SK-N-SH treated with all-trans-retinoic acid at 6 μM for 48 hours (cell line): ENCODE measurements at regions not wholly inside any gene's neighbourhood (a gene's known extent, or its start where the extent isn't known, plus 50 kb on each side); places are given as distances from the start of the nearest gene placed in this dataset.

Experiments used
- ARNTL ChIP-seq: fragments of 450-650 bp; formaldehyde crosslinking; IDR thresholded peaks from 2 replicates; pipeline ENCODE4 v1.5.0; 2020; ENCODE audit warnings: low read depth, mild to moderate bottlenecking, moderate library complexity, borderline replicate concordance
- CREB5 ChIP-seq: fragments of 250-450 bp; sonication (Bioruptor Pico); IDR thresholded peaks from 2 replicates; pipeline ENCODE4 v1.5.1; 2020; ENCODE audit warnings: low read depth, mild to moderate bottlenecking, moderate library complexity
- PPARA ChIP-seq: fragments of 250-450 bp; sonication (Bioruptor Pico); IDR thresholded peaks from 2 replicates; pipeline ENCODE4 v1.5.0; 2020; ENCODE audit warnings: mild to moderate bottlenecking, borderline replicate concordance
- ZC3H10 ChIP-seq: fragments of 250-450 bp; sonication (Bioruptor Pico); IDR thresholded peaks from 2 replicates; pipeline ENCODE4 v1.5.1; 2021; ENCODE audit warnings: mild to moderate bottlenecking, moderate library complexity
- ZNF565 ChIP-seq: fragments of 450-650 bp; formaldehyde crosslinking; conservative IDR thresholded peaks from 2 replicates; pipeline ENCODE4 v1.5.0; 2020; ENCODE audit warnings: low read depth, mild to moderate bottlenecking, moderate library complexity
- TF ChIP-seq, protein P1 (sequence below): fragments of 250-450 bp; sonication (Bioruptor Pico); IDR thresholded peaks from 2 replicates; pipeline ENCODE4 v1.8.0; 2020; ENCODE audit warnings: mild to moderate bottlenecking, moderate library complexity, borderline replicate concordance

DNA sequence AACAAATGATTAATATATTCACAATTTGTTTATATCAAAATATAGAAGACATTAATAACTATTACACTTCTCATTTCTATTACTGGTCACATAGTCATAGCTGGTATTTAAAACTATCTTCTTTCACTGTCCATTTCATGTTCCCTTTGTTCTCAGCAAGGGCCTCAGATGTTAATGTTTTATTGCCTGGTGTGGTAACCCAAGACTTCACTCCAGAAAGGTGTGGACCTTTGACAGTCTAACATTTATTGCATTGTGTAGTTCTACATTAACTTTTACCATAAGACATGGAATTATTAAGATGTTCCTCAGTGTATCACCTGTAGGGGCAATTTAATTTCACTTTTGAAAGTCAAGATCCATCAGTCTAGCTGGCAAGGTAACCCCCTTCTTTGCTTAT lies 691.3 kb downstream of the SQOR start:
- TF ChIP-seq PPARA (no peak), ZNF565 (CRISPR knock-in tag) (no peak), ARNTL (CRISPR knock-in tag) (no peak), ZC3H10 (no peak), CREB5 (no peak)
- TF ChIP-seq, protein P1, sequence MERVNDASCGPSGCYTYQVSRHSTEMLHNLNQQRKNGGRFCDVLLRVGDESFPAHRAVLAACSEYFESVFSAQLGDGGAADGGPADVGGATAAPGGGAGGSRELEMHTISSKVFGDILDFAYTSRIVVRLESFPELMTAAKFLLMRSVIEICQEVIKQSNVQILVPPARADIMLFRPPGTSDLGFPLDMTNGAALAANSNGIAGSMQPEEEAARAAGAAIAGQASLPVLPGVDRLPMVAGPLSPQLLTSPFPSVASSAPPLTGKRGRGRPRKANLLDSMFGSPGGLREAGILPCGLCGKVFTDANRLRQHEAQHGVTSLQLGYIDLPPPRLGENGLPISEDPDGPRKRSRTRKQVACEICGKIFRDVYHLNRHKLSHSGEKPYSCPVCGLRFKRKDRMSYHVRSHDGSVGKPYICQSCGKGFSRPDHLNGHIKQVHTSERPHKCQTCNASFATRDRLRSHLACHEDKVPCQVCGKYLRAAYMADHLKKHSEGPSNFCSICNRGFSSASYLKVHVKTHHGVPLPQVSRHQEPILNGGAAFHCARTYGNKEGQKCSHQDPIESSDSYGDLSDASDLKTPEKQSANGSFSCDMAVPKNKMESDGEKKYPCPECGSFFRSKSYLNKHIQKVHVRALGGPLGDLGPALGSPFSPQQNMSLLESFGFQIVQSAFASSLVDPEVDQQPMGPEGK (CRISPR knock-in tag): no peak
